ENCODE measurements at regions not wholly inside any gene's neighbourhood (a gene's known extent, or its start where the extent isn't known, plus 50 kb on each side); places are given as distances from the start of the nearest gene placed in this dataset.

- TF ChIP-seq CTCF (IDR thresholded peaks at IDR 0.05) (no peak), POLR2A (IDR thresholded peaks at IDR 0.05) (no peak)
These were observed 293.0 kb upstream of the SOX14 start for GRCh38 chr3:137471130-137471529.
